Ovary (tissue), 7 donors: ENCODE measurements at regions not wholly inside any gene's neighbourhood (a gene's known extent, or its start where the extent isn't known, plus 50 kb on each side); places are given as distances from the start of the nearest gene placed in this dataset.

Experiments used
- DNase-seq, 5 donors: peaks; one replicate each; pipeline ENCODE4 v3.0.0-alpha.2; 2019 to 2020
- H3K27ac ChIP-seq, 2 donors: fragments of 200-600 bp; one replicate each; pipeline versions ENCODE4 v1.5.1 to v1.8.0; 2019 to 2022
- H3K27me3 ChIP-seq: fragments of 200-600 bp; one replicate; pipeline ENCODE4 v1.8.0; 2022
- H3K36me3 ChIP-seq: fragments of 200-600 bp; sonication (generic); one replicate; pipeline ENCODE4 v1.5.1; 2019
- H3K4me1 ChIP-seq: one replicate; pipeline ENCODE4 v1.8.1; 2013; ENCODE audit warnings: mild to moderate bottlenecking, moderate library complexity; ENCODE audit not compliant: insufficient read depth
- H3K4me3 ChIP-seq: fragments of 200-600 bp; sonication (generic); one replicate; pipeline ENCODE4 v1.5.1; 2017
- H3K9me3 ChIP-seq, 2 donors: fragments of 200-600 bp in 1 of 2; sonication (generic) in 1 of 2; one replicate each; pipeline versions ENCODE4 v1.5.1 to v1.8.1; 2013 to 2019; ENCODE audit warnings: mild to moderate bottlenecking in 1 of 2, moderate library complexity in 1 of 2
- CTCF ChIP-seq, 3 donors: fragments of 450-650 bp in 2 of 3; fragments of 200-600 bp in 1 of 3; IDR thresholded peaks; one replicate each; pipeline versions ENCODE4 v1.5.1 to v1.8.0; 2016 to 2022; ENCODE audit warnings: antibody characterized with exemption in 3 of 3, mild to moderate bottlenecking in 1 of 3
- EP300 ChIP-seq: sonication (generic); formaldehyde crosslinking; IDR thresholded peaks from one replicate; pipeline ENCODE4 v1.6.1; 2017; ENCODE audit warnings: antibody characterized with exemption
- POLR2A ChIP-seq: fragments of 450-650 bp; IDR thresholded peaks from one replicate; pipeline ENCODE4 v1.6.1; 2017; ENCODE audit warnings: antibody characterized with exemption, mild to moderate bottlenecking, moderate library complexity
- whole genome bisulfite sequencing, 3 donors: extraction: QIAGEN DNeasy Blood & Tissue Kit in 1 of 3; methylation state at CpG; one replicate each; pipeline versions ENCODE4 v1.1.5 to v1.1.7; 2013 to 2017; 5-methylcytosine and 5-hydroxymethylcytosine counted together
- intact Hi-C, 4 donors: fragments of 100-400 bp; cut with DNase I; formaldehyde crosslinking; loops; one replicate each; pipeline versions ENCODE4 v1.11.0 to v1.15.1; 2022 to 2023
- donor health status: DM: no; HTN: no; CAD: no; lungs with moderate emphysema.
- donor health status: DM: no; HTN: no; CAD: no.
- donor health status: Bipolar disorder and iron deficiency.
- donor health status: DM: no; HTN: no; CAD: no.
- donor health status: DM: yes; HTN: yes; CAD: no.

GRCh38 chr9:85884256-85884655 is 56.7 kb upstream of the NAA35 start:
- Histone ChIP-seq H3K9me3 (no peaks in the 10 kb centered on the region), H3K4me1 (no peaks in the 10 kb centered on the region), H3K4me3 (no peak overlapping the region), H3K36me3 (no peaks in the 10 kb centered on the region), H3K27ac (no peak overlapping the region), H3K27me3 (no peaks in the 10 kb centered on the region)
- DNase-seq = no peak
- TF ChIP-seq CTCF (IDR thresholded peaks at IDR 0.05) (no peak), POLR2A (no peak), EP300 (no peak)
- intact Hi-C loops = loop anchor here in 1 of 4 donors (10.0 kb wide), 1 partner anchor 229 kb away; no protein-coding TSS in a partner anchor
- WGBS, 3 donors = 93 to 98% (median 96%) methylated on average over 8 of the region's 8 CpGs

GRCh38 chr9:85890962-85891361 is 50.0 kb upstream of the NAA35 start:
- Histone ChIP-seq H3K36me3 (no peaks in the 10 kb centered on the region), H3K9me3 (no peaks in the 10 kb centered on the region), H3K4me3 (no peak overlapping the region), H3K27ac (no peak overlapping the region), H3K27me3 (no peaks in the 10 kb centered on the region), H3K4me1 (no peaks in the 10 kb centered on the region)
- 72 to 89% (median 72%) methylated on average over 1 of the region's 1 CpG for WGBS, 3 donors
- intact Hi-C loops = no loop called here
- no peak for TF ChIP-seq CTCF (IDR thresholded peaks at IDR 0.05)
- TF ChIP-seq EP300 = no peak
- TF ChIP-seq POLR2A = no peak
- DNase-seq = no peak
